ENCODE measurements at regions not wholly inside any gene's neighbourhood (a gene's known extent, or its start where the extent isn't known, plus 50 kb on each side); places are given as distances from the start of the nearest gene placed in this dataset.

GRCh38 chr9:120212153-120212852 is 367.7 kb downstream of the CDK5RAP2 start:
- DNase-seq = no peak

- no peak for DNase-seq
Observed at GRCh38 chr9:120210274-120210673, 369.7 kb downstream of the CDK5RAP2 start.

GRCh38 chr9:120202856-120203654 is 376.9 kb downstream of the CDK5RAP2 start:
- DNase-seq = no peak

- no peak for DNase-seq
Observed at GRCh38 chr9:120198027-120198426, 381.9 kb downstream of the CDK5RAP2 start.

GRCh38 chr9:120197605-120198004 is 382.4 kb downstream of the CDK5RAP2 start:
- DNase-seq = no peak

GRCh38 chr9:120191141-120191540 is 388.8 kb downstream of the CDK5RAP2 start:
- DNase-seq = no peak

- no peak for DNase-seq
Observed at GRCh38 chr9:120187758-120188157, 392.2 kb downstream of the CDK5RAP2 start.

GRCh38 chr9:120186276-120186675 is 393.7 kb downstream of the CDK5RAP2 start:
- no peak for DNase-seq

GRCh38 chr9:120184266-120184665 is 395.7 kb downstream of the CDK5RAP2 start:
- no peak for DNase-seq

- DNase-seq = no peak
Observed at GRCh38 chr9:120183615-120184014, 396.4 kb downstream of the CDK5RAP2 start.

- DNase-seq = no peak
Observed at GRCh38 chr9:120182011-120182410, 398.0 kb downstream of the CDK5RAP2 start.

GRCh38 chr9:120177121-120177520 is 402.8 kb downstream of the CDK5RAP2 start:
- no peak for DNase-seq

GRCh38 chr9:120175031-120175430 is 404.9 kb downstream of the CDK5RAP2 start:
- no peak for DNase-seq

- no peak for DNase-seq
Observed at GRCh38 chr9:120161776-120162175, 418.2 kb downstream of the CDK5RAP2 start.

GRCh38 chr9:120158221-120158620 is 421.7 kb downstream of the CDK5RAP2 start:
- DNase-seq = no peak

- DNase-seq = no peak
Observed at GRCh38 chr9:120156376-120156775, 423.6 kb downstream of the CDK5RAP2 start.

- DNase-seq = no peak
Observed at GRCh38 chr9:120153258-120153657, 426.7 kb downstream of the CDK5RAP2 start.

GRCh38 chr9:120152295-120152694 is 427.7 kb downstream of the CDK5RAP2 start:
- DNase-seq = no peak

- no peak for DNase-seq
Observed at GRCh38 chr9:120151806-120152205, 428.2 kb downstream of the CDK5RAP2 start.

GRCh38 chr9:120151149-120151548 is 428.8 kb downstream of the CDK5RAP2 start:
- DNase-seq = no peak

GRCh38 chr9:120138955-120139354 is 441.0 kb downstream of the CDK5RAP2 start:
- DNase-seq = no peak

- DNase-seq = no peak
Observed at GRCh38 chr9:120137186-120137840, 442.7 kb downstream of the CDK5RAP2 start.

GRCh38 chr9:120136696-120137095 is 443.3 kb downstream of the CDK5RAP2 start:
- DNase-seq = no peak

- DNase-seq = no peak
Observed at GRCh38 chr9:120117081-120117480, 462.9 kb downstream of the CDK5RAP2 start.

Data from 8988T (cell line).